Gastroesophageal sphincter (tissue), 3 donors: ENCODE measurements at regions not wholly inside any gene's neighbourhood (a gene's known extent, or its start where the extent isn't known, plus 50 kb on each side); places are given as distances from the start of the nearest gene placed in this dataset.

Source experiments
- EP300 ChIP-seq: sonication (generic); formaldehyde crosslinking; IDR thresholded peaks from one replicate; pipeline ENCODE4 v1.6.1; 2017; ENCODE audit warnings: antibody characterized with exemption, mild to moderate bottlenecking
- POLR2A ChIP-seq, 2 donors: fragments of 450-650 bp; IDR thresholded peaks; one replicate each; pipeline ENCODE4 v1.6.1; 2017; ENCODE audit warnings: antibody characterized with exemption in 2 of 2, mild to moderate bottlenecking in 2 of 2, moderate library complexity in 1 of 2
- POLR2AphosphoS5 ChIP-seq: sonication (generic); formaldehyde crosslinking; IDR thresholded peaks from one replicate; pipeline ENCODE4 v1.6.1; 2017; ENCODE audit warnings: antibody characterized with exemption
- TF ChIP-seq, protein P1 (sequence below), 4 experiments: fragments of 200-600 bp in 2 of 4; fragments of 450-650 bp in 2 of 4; sonication (generic) in 1 of 4; IDR thresholded peaks; one replicate each; pipeline ENCODE4 v1.5.1; 2017 to 2019; ENCODE audit warnings: antibody characterized with exemption in 4 of 4, mild to moderate bottlenecking in 2 of 4, moderate library complexity in 2 of 4

DNA sequence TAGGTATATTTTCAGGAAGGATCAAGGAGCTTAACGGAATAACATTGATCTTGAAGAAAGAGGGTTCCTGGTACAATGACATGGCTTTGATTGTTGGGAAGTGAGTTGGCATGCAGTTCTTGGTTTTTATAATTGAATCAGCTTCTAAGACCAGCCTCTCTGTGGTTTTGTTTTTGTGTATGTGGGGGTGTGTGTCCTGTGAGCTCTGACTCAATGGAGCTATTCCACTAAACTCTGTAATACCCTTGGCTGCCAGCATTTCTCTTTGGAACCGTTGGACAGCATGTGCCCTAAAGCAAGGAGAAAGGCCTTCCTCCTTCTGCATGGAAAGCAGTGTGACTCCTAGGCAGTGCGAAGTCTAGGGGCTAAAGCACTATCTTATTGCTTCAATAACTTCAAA, 124.8 kb downstream of the EDEM1 start:
- TF ChIP-seq, protein P1, sequence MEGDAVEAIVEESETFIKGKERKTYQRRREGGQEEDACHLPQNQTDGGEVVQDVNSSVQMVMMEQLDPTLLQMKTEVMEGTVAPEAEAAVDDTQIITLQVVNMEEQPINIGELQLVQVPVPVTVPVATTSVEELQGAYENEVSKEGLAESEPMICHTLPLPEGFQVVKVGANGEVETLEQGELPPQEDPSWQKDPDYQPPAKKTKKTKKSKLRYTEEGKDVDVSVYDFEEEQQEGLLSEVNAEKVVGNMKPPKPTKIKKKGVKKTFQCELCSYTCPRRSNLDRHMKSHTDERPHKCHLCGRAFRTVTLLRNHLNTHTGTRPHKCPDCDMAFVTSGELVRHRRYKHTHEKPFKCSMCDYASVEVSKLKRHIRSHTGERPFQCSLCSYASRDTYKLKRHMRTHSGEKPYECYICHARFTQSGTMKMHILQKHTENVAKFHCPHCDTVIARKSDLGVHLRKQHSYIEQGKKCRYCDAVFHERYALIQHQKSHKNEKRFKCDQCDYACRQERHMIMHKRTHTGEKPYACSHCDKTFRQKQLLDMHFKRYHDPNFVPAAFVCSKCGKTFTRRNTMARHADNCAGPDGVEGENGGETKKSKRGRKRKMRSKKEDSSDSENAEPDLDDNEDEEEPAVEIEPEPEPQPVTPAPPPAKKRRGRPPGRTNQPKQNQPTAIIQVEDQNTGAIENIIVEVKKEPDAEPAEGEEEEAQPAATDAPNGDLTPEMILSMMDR (IDR thresholded peaks at IDR 0.05): no peak
- TF ChIP-seq EP300 (no peak), POLR2A (IDR thresholded peaks at IDR 0.05) (no peak), POLR2AphosphoS5 (no peak)
